ENCODE measurements at regions not wholly inside any gene's neighbourhood (a gene's known extent, or its start where the extent isn't known, plus 50 kb on each side); places are given as distances from the start of the nearest gene placed in this dataset.

DNA sequence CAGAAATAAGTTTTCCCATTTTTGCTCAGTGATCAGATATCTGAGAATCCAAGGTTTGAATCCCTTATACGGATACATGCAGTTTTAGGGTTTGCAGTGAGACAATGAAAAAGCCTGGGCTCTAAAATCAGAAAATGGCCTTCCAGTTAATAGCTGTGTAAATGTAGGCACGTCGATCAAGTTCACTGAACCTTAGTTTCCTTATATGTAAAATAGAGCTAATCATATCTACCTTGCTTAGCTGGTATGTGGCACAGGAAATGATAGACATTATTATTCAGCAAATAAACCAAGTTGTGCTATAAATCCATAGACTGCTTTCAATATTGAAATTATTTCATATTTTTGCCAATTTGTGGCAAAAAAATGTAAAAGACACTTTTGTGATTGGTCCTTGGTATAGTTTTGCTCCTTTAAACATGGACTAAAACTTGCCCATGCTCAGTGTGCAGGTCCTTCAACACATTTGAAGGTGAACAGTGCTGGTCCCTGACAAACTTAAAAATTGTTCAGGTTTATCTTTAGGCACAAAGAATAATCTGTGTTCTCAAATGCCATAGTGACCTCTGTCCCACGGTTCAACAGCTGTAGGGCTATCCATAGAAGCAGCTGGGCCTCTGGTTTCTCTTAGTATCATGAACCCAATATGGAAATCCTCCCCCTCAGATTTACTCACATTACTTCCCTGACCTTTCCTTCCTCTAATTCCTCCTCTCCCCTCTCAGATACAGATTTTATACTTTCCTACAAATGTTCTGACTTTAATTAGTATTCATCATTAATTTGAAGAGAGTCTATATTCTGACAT lies 51.0 kb downstream of the CCDC54 start:
- Histone ChIP-seq H3K4me1 (ENCODE audit: insufficient read depth, low read length, poor library complexity, severe bottlenecking) (peaks cover 72% of the 10 kb centered on the region), H3K36me3 (ENCODE audit: insufficient read depth, low read length) (no peaks in the 10 kb centered on the region), H2AFZ (ENCODE audit: low read length) (peak overlapping the region; percentile 86), H3K4me2 (ENCODE audit: low read length) (peak overlapping the region; percentile 61), H3K9me2 (ENCODE audit: insufficient read depth, low read length) (no peaks in the 10 kb centered on the region), H4K20me1 (ENCODE audit: insufficient read depth, low read length) (no peaks in the 10 kb centered on the region), H3K9me3 (ENCODE audit: low read length) (no peaks in the 10 kb centered on the region), H3K4me3 (ENCODE audit: low read depth, low read length, poor library complexity, severe bottlenecking) (peak overlapping the region; percentile 39), H3K79me2 (ENCODE audit: insufficient read depth, low read depth, low read length) (no peaks in the 10 kb centered on the region), H3K27ac (ENCODE audit: low read depth, low read length, poor library complexity, severe bottlenecking) (peak overlapping the region; percentile 77)
- DNase-seq (ENCODE audit: low spot score): peak; percentile 60
- intact Hi-C loops (cut with micrococcal nuclease; ENCODE audit: unreplicated experiment): loop anchor here (10.0 kb wide), 1 partner anchor 283 kb away; no protein-coding TSS in a partner anchor
- no TSS peak for BruUV-seq (replicated peaks)
- TF ChIP-seq, protein P1, sequence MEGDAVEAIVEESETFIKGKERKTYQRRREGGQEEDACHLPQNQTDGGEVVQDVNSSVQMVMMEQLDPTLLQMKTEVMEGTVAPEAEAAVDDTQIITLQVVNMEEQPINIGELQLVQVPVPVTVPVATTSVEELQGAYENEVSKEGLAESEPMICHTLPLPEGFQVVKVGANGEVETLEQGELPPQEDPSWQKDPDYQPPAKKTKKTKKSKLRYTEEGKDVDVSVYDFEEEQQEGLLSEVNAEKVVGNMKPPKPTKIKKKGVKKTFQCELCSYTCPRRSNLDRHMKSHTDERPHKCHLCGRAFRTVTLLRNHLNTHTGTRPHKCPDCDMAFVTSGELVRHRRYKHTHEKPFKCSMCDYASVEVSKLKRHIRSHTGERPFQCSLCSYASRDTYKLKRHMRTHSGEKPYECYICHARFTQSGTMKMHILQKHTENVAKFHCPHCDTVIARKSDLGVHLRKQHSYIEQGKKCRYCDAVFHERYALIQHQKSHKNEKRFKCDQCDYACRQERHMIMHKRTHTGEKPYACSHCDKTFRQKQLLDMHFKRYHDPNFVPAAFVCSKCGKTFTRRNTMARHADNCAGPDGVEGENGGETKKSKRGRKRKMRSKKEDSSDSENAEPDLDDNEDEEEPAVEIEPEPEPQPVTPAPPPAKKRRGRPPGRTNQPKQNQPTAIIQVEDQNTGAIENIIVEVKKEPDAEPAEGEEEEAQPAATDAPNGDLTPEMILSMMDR (conservative IDR thresholded peaks at IDR 0.05; ENCODE audit: low read length): no peak
- TF ChIP-seq EZH2phosphoT487 (IDR thresholded peaks at IDR 0.05; ENCODE audit: borderline replicate concordance, low read depth, low read length): no peak
- CTCF ChIA-PET (ENCODE audit: unreplicated experiment): interaction anchor here (1.0 to 1.4 kb wide), 2 partner anchors 36 to 165 kb away, joined by 3 read pairs; no protein-coding TSS in a partner anchor
- POLR2A ChIA-PET: interaction anchor here (0.5 to 2.0 kb wide), 15 partner anchors 8 to 338 kb away, joined by 3 to 7 read pairs (median 4); partner anchors contain the start of gene BBX

- peak overlapping the region; percentile 19 for H3K4me3 ChIP-seq (ENCODE audit: low read depth, low read length, poor library complexity, severe bottlenecking)
- TF ChIP-seq EZH2phosphoT487 (IDR thresholded peaks at IDR 0.05; ENCODE audit: borderline replicate concordance, low read depth, low read length): no peak
- TF ChIP-seq, protein P1 (conservative IDR thresholded peaks at IDR 0.05; ENCODE audit: low read length): peak; percentile 88
- peak overlapping the region; percentile 75 for H3K4me2 ChIP-seq (ENCODE audit: low read length)
- H3K36me3 ChIP-seq (ENCODE audit: insufficient read depth, low read length): no peaks in the 10 kb centered on the region
- no peak overlapping the region for H3K27ac ChIP-seq (ENCODE audit: low read depth, low read length, poor library complexity, severe bottlenecking)
- H3K9me2 ChIP-seq (ENCODE audit: insufficient read depth, low read length): no peaks in the 10 kb centered on the region
- ChIA-PET POLR2A (interaction anchor here (0.6 to 1.5 kb wide), 6 partner anchors 24 to 170 kb away, joined by 3 to 4 read pairs (median 4); no protein-coding TSS in a partner anchor), CTCF (ENCODE audit: unreplicated experiment) (interaction anchor here (0.6 to 1.8 kb wide), 5 partner anchors 8 to 158 kb away, joined by 3 to 9 read pairs (median 3); no protein-coding TSS in a partner anchor)
- H4K20me1 ChIP-seq (ENCODE audit: insufficient read depth, low read length): no peaks in the 10 kb centered on the region
- intact Hi-C loops (cut with micrococcal nuclease; ENCODE audit: unreplicated experiment): loop anchor here (1.0 to 10.0 kb wide), 7 partner anchors 93 to 1155 kb away; partner anchors contain the start of genes BBX, CIP2A and DZIP3
- no peaks in the 10 kb centered on the region for H3K9me3 ChIP-seq (ENCODE audit: low read length)
- BruUV-seq (replicated peaks): no TSS peak
- H3K79me2 ChIP-seq (ENCODE audit: insufficient read depth, low read depth, low read length): no peaks in the 10 kb centered on the region
- peak; percentile 74 for DNase-seq (ENCODE audit: low spot score)
- peaks cover 71% of the 10 kb centered on the region for H3K4me1 ChIP-seq (ENCODE audit: insufficient read depth, low read length, poor library complexity, severe bottlenecking)
- peak overlapping the region; percentile 64; the same call in 1 of the 2 replicates for H2AFZ ChIP-seq (ENCODE audit: low read length)
Measured at GRCh38 chr3:107429320-107430181, 52.3 kb downstream of the CCDC54 start.

Measured in OCI-LY7 (cell line).